SK-N-SH treated with all-trans-retinoic acid at 6 μM for 48 hours (cell line): ENCODE measurements at regions not wholly inside any gene's neighbourhood (a gene's known extent, or its start where the extent isn't known, plus 50 kb on each side); places are given as distances from the start of the nearest gene placed in this dataset.

Experiments
- ATAC-seq: fragments of 200-7000 bp; cut with Tn5 transposase; 3 replicates; pipeline ENCODE4 v1.9.1; 2020; ENCODE audit warnings: mild to moderate bottlenecking, moderate library complexity
- ARNTL ChIP-seq: fragments of 450-650 bp; formaldehyde crosslinking; IDR thresholded peaks from 2 replicates; pipeline ENCODE4 v1.5.0; 2020; ENCODE audit warnings: low read depth, mild to moderate bottlenecking, moderate library complexity, borderline replicate concordance
- BACH2 ChIP-seq: fragments of 250-450 bp; sonication (Bioruptor Pico); IDR thresholded peaks from 2 replicates; pipeline ENCODE4 v1.9.0; 2021; ENCODE audit warnings: mild to moderate bottlenecking, borderline replicate concordance
- ESRRG ChIP-seq: fragments of 250-450 bp; sonication (Bioruptor Pico); IDR thresholded peaks from 2 replicates; pipeline ENCODE4 v1.6.1; 2021; ENCODE audit warnings: mild to moderate bottlenecking
- GLIS3 ChIP-seq: fragments of 250-450 bp; sonication (Bioruptor Pico); IDR thresholded peaks from 2 replicates; pipeline ENCODE4 v1.5.0; 2020; ENCODE audit warnings: mild to moderate bottlenecking, moderate library complexity
- OSR1 ChIP-seq: fragments of 250-450 bp; sonication (Bioruptor Pico); IDR thresholded peaks from 2 replicates; pipeline ENCODE4 v1.8.0; 2022; ENCODE audit warnings: moderate library complexity, mild to moderate bottlenecking, inconsistent platforms
- PPARA ChIP-seq: fragments of 250-450 bp; sonication (Bioruptor Pico); IDR thresholded peaks from 2 replicates; pipeline ENCODE4 v1.5.0; 2020; ENCODE audit warnings: mild to moderate bottlenecking, borderline replicate concordance
- RARB ChIP-seq: fragments of 250-450 bp; sonication (Bioruptor Pico); IDR thresholded peaks from 2 replicates; pipeline ENCODE4 v1.8.0; 2021; ENCODE audit warnings: mild to moderate bottlenecking, moderate library complexity
- SNAI2 ChIP-seq: fragments of 250-450 bp; sonication (Bioruptor Pico); IDR thresholded peaks from 2 replicates; pipeline ENCODE4 v1.5.0; 2020; ENCODE audit warnings: mild to moderate bottlenecking, moderate library complexity
- TOX ChIP-seq: fragments of 250-450 bp; sonication (Bioruptor Pico); IDR thresholded peaks from 2 replicates; pipeline ENCODE4 v1.8.0; 2021; ENCODE audit warnings: mild to moderate bottlenecking, moderate library complexity, borderline replicate concordance
- ZC3H10 ChIP-seq: fragments of 250-450 bp; sonication (Bioruptor Pico); IDR thresholded peaks from 2 replicates; pipeline ENCODE4 v1.5.1; 2021; ENCODE audit warnings: mild to moderate bottlenecking, moderate library complexity
- ZFP3 ChIP-seq: fragments of 250-450 bp; sonication (Bioruptor Pico); IDR thresholded peaks from 2 replicates; pipeline ENCODE4 v1.5.0; 2020; ENCODE audit warnings: mild to moderate bottlenecking, moderate library complexity
- ZFP30 ChIP-seq: fragments of 450-650 bp; formaldehyde crosslinking; IDR thresholded peaks from 2 replicates; pipeline ENCODE4 v1.5.0; 2022; ENCODE audit warnings: mild to moderate bottlenecking, moderate library complexity
- ZNF565 ChIP-seq: fragments of 450-650 bp; formaldehyde crosslinking; conservative IDR thresholded peaks from 2 replicates; pipeline ENCODE4 v1.5.0; 2020; ENCODE audit warnings: low read depth, mild to moderate bottlenecking, moderate library complexity
- ZNF70 ChIP-seq: fragments of 450-650 bp; formaldehyde crosslinking; IDR thresholded peaks from 2 replicates; pipeline ENCODE4 v1.5.0; 2020; ENCODE audit warnings: mild to moderate bottlenecking, moderate library complexity
- ZNF8 ChIP-seq: fragments of 450-650 bp; formaldehyde crosslinking; IDR thresholded peaks from 2 replicates; pipeline ENCODE4 v1.5.0; 2020; ENCODE audit warnings: mild to moderate bottlenecking, moderate library complexity
- TF ChIP-seq, protein P1 (sequence below): fragments of 250-450 bp; sonication (Bioruptor Pico); IDR thresholded peaks from 2 replicates; pipeline ENCODE4 v1.5.1; 2021; ENCODE audit warnings: mild to moderate bottlenecking, moderate library complexity
- TF ChIP-seq, protein P2 (sequence below): fragments of 250-450 bp; sonication (Bioruptor Pico); IDR thresholded peaks from 2 replicates; pipeline ENCODE4 v1.8.0; 2021; ENCODE audit warnings: low read depth, mild to moderate bottlenecking, moderate library complexity, borderline replicate concordance
- TF ChIP-seq, protein P3 (sequence below): fragments of 250-450 bp; sonication (Bioruptor Pico); IDR thresholded peaks from 2 replicates; pipeline ENCODE4 v1.5.1; 2020; ENCODE audit warnings: low read depth, mild to moderate bottlenecking, moderate library complexity
- TF ChIP-seq, protein P4 (sequence below): fragments of 250-450 bp; sonication (Bioruptor Pico); IDR thresholded peaks from 2 replicates; pipeline ENCODE4 v1.8.0; 2020; ENCODE audit warnings: mild to moderate bottlenecking, moderate library complexity, borderline replicate concordance

DNA sequence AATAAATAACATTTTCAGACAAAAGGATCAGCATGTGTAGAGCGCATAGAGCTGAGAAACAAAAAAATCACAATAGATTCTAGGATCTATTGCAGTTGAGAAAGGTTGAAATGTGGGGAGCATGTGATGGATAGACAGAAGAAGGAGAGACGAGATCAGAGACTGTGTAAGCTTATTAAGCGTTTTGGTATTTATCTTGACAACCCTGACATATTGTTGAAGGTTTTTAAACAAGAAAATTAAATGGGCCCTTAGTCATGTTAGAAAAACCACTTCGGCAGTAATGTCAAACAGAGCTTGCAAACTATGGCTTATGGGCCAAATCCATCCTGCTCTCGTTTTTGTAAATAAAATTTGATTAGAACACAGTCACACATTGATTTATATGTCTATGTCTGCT, 200.5 kb upstream of the KLF4 start (continued):
- TF ChIP-seq BACH2 (no peak), GLIS3 (CRISPR knock-in tag) (no peak), SNAI2 (CRISPR knock-in tag) (no peak), ZFP3 (CRISPR knock-in tag) (no peak), OSR1 (CRISPR knock-in tag) (no peak)
- TF ChIP-seq, protein P1, sequence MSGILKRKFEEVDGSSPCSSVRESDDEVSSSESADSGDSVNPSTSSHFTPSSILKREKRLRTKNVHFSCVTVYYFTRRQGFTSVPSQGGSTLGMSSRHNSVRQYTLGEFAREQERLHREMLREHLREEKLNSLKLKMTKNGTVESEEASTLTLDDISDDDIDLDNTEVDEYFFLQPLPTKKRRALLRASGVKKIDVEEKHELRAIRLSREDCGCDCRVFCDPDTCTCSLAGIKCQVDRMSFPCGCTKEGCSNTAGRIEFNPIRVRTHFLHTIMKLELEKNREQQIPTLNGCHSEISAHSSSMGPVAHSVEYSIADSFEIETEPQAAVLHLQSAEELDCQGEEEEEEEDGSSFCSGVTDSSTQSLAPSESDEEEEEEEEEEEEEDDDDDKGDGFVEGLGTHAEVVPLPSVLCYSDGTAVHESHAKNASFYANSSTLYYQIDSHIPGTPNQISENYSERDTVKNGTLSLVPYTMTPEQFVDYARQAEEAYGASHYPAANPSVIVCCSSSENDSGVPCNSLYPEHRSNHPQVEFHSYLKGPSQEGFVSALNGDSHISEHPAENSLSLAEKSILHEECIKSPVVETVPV (CRISPR knock-in tag), result no peak

DNA sequence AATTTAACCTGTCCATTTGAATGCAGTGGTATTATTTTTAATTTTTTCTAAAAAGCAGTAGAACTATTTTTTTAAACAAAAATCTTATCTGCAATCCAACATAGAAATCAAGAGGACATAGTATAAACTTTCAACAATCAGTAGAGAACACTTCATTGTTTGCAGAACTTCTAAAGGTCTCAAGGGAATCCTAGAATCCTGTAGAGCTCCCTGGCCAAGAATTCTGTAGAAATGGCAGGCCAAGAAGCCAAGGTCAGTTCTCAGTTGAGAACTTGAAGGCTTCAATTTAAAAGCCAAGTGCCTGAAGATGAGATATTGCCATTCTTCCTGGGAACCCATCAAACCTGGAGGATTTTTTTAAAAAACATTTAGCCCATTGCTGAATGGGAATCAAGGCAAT, 199.2 kb upstream of the KLF4 start:
- no peak for TF ChIP-seq OSR1 (CRISPR knock-in tag)
- no peak for TF ChIP-seq TOX (CRISPR knock-in tag)
- TF ChIP-seq, protein P2, sequence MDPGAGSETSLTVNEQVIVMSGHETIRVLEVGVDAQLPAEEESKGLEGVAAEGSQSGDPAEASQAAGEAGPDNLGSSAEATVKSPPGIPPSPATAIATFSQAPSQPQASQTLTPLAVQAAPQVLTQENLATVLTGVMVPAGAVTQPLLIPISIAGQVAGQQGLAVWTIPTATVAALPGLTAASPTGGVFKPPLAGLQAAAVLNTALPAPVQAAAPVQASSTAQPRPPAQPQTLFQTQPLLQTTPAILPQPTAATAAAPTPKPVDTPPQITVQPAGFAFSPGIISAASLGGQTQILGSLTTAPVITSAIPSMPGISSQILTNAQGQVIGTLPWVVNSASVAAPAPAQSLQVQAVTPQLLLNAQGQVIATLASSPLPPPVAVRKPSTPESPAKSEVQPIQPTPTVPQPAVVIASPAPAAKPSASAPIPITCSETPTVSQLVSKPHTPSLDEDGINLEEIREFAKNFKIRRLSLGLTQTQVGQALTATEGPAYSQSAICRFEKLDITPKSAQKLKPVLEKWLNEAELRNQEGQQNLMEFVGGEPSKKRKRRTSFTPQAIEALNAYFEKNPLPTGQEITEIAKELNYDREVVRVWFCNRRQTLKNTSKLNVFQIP, result no peak
- no peak for TF ChIP-seq SNAI2 (CRISPR knock-in tag)
- TF ChIP-seq, protein P3, sequence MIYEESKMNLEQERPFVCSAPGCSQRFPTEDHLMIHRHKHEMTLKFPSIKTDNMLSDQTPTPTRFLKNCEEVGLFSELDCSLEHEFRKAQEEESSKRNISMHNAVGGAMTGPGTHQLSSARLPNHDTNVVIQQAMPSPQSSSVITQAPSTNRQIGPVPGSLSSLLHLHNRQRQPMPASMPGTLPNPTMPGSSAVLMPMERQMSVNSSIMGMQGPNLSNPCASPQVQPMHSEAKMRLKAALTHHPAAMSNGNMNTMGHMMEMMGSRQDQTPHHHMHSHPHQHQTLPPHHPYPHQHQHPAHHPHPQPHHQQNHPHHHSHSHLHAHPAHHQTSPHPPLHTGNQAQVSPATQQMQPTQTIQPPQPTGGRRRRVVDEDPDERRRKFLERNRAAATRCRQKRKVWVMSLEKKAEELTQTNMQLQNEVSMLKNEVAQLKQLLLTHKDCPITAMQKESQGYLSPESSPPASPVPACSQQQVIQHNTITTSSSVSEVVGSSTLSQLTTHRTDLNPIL (CRISPR knock-in tag), result no peak
- no peak for TF ChIP-seq BACH2
- no peak for TF ChIP-seq GLIS3 (CRISPR knock-in tag)
- no peak for TF ChIP-seq ZNF565
- TF ChIP-seq ZNF8, result no peak
- no peak for TF ChIP-seq PPARA (CRISPR knock-in tag)
- TF ChIP-seq ZNF70 (CRISPR knock-in tag), result no peak
- TF ChIP-seq, protein P1 (CRISPR knock-in tag), result no peak
- TF ChIP-seq, protein P4, sequence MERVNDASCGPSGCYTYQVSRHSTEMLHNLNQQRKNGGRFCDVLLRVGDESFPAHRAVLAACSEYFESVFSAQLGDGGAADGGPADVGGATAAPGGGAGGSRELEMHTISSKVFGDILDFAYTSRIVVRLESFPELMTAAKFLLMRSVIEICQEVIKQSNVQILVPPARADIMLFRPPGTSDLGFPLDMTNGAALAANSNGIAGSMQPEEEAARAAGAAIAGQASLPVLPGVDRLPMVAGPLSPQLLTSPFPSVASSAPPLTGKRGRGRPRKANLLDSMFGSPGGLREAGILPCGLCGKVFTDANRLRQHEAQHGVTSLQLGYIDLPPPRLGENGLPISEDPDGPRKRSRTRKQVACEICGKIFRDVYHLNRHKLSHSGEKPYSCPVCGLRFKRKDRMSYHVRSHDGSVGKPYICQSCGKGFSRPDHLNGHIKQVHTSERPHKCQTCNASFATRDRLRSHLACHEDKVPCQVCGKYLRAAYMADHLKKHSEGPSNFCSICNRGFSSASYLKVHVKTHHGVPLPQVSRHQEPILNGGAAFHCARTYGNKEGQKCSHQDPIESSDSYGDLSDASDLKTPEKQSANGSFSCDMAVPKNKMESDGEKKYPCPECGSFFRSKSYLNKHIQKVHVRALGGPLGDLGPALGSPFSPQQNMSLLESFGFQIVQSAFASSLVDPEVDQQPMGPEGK (CRISPR knock-in tag), result no peak
- no peak for TF ChIP-seq ESRRG (CRISPR knock-in tag)
- TF ChIP-seq ZFP3 (CRISPR knock-in tag), result no peak
- TF ChIP-seq ARNTL (CRISPR knock-in tag), result no peak
- no peak for TF ChIP-seq ZFP30
- no peak for TF ChIP-seq RARB (CRISPR knock-in tag)
- TF ChIP-seq ZC3H10, result no peak
- no peak for ATAC-seq

DNA sequence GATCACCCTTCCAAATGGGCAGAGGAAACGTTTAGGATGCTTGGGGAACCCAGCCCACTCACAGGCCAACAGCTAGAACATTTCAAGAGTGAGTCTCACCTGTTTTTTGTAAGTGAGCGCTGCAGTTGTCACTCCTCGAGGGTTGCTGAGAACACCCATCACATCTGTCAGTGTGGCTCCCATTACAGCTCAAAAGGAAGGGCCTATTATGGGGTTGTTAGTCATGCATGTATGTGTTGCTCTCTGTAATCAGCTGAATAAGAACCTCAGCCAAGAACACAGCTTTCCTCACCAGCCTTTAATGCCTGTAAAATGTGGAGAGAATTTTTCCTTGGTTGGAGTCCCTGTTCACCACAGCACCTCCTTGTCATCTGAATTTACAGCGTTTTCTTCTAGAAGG, 196.3 kb upstream of the KLF4 start:
- no peak for ATAC-seq
- no peak for TF ChIP-seq ARNTL (CRISPR knock-in tag)
- TF ChIP-seq, protein P1 (CRISPR knock-in tag), result no peak
- no peak for TF ChIP-seq SNAI2 (CRISPR knock-in tag)

DNA sequence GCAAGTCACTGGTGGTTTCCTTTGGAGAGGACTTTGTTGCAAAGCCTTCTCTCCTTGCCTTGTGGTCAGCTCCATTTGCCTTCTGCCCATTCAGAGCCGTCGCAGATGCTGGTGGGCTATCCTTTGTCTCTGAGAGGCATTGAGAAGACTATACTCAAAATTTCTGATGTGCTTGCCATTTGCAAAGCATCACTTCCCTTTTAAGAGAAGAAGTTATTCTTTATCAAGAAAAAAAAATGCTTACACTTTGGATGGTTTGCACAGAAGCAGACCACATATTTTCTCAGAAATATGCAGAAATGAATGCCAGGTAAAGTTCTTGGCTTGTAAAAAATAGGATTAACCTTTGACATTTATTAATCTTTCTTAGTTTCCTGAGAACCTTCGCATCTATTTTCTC, 195.8 kb upstream of the KLF4 start:
- no peak for ATAC-seq
- TF ChIP-seq, protein P1 (CRISPR knock-in tag), result no peak
- TF ChIP-seq ZNF565 (no peak), ZFP3 (CRISPR knock-in tag) (no peak), ZFP30 (no peak), TOX (CRISPR knock-in tag) (no peak), ARNTL (CRISPR knock-in tag) (no peak), PPARA (CRISPR knock-in tag) (no peak), GLIS3 (CRISPR knock-in tag) (no peak), RARB (CRISPR knock-in tag) (no peak)
- TF ChIP-seq, protein P4 (CRISPR knock-in tag), result no peak
